HG03135 (cell line): ENCODE measurements at regions not wholly inside any gene's neighbourhood (a gene's known extent, or its start where the extent isn't known, plus 50 kb on each side); places are given as distances from the start of the nearest gene placed in this dataset.

Experiments
- ATAC-seq: cut with Tn5 transposase; IDR thresholded peaks from one replicate; pipeline ENCODE4 v1.9.1; 2021; ENCODE audit warnings: mild to moderate bottlenecking, moderate library complexity; ENCODE audit not compliant: unreplicated experiment

GRCh38 chr2:120599656-120600055 lies 136.0 kb upstream of the GLI2 start:
- no peak for ATAC-seq

DNA sequence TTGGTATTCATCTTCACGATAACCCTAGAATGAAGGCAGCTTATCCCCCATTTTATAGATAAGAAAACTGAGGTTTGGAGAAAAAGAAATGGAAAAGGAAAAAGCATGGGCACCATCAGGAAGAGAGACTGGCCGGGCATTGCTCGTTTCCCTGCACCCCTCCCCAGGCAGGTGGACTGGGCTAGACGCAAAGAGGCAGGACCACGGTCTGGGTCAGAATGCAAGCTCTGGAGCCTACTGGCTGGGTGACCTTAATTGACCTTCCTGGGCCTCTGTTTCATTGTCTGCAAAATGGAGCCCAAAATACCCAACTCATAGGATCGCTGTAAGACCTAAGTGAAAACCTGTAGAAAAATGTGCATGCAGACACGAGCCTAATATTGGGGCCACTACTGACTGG lies 135.3 kb upstream of the GLI2 start:
- no peak for ATAC-seq

DNA sequence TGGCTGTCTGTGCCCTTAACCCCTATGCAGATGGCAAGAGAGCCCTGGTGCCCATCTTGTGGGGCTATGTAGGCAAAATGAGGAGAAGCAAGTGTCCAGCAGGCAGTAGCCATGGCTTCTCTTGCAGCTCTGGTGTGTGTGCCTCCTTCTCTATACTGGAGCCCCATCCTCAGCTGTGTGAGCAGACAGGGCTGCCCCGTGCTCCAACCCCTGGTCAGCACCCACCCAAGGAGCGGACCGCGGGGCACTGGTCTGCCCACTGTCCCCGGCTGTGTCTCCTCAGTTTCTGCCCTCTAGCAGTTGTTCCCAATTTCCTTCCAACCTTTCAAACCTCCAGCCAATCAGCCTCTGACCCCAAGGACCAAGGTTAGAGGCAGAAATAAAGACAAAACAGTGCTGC lies 134.9 kb upstream of the GLI2 start:
- ATAC-seq = no peak

DNA sequence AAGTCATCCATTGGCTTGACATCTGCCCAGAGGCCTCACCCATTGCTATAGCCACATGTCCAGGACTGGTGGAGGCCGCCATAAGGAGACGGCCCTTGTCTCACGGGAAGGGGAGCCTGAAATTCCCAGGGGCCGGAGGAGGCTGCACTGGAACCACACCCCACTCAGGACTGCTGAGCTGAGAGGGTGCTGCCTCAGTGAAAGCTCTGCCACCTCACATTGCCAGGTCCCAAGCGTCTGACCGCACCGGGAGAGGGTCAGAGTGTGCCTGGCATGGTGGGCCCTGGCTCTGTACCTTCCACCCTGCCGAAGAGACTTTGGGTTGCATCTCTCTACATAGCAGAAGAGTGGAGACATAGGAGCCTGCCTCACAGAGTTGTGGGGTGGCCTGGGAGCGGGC lies 134.1 kb upstream of the GLI2 start:
- no peak for ATAC-seq

GRCh38 chr2:120602251-120602650 lies 133.4 kb upstream of the GLI2 start:
- ATAC-seq = no peak

GRCh38 chr2:120604767-120605166 lies 130.9 kb upstream of the GLI2 start:
- ATAC-seq = no peak

- ATAC-seq = no peak
Observed at GRCh38 chr2:120605231-120605935, 130.3 kb upstream of the GLI2 start.

DNA sequence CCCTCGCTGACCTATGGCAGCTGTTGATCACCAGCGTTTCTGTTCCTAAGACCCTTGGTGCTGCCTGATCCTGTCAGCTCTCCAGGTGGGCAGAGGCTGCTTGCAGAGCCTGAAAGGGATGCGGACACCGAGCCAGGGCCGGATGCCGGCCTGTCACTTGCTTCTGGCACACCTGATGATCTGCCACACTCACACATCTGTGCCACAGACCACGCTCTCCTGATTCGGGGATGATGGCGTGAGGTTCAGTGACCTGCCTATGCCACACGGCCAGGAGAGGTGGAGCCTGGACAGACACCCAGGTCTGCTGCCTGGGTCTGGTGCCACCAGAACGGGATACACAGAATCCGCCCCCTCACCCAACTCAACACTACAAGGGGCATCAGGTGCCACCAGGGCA lies 129.4 kb upstream of the GLI2 start:
- ATAC-seq = no peak

DNA sequence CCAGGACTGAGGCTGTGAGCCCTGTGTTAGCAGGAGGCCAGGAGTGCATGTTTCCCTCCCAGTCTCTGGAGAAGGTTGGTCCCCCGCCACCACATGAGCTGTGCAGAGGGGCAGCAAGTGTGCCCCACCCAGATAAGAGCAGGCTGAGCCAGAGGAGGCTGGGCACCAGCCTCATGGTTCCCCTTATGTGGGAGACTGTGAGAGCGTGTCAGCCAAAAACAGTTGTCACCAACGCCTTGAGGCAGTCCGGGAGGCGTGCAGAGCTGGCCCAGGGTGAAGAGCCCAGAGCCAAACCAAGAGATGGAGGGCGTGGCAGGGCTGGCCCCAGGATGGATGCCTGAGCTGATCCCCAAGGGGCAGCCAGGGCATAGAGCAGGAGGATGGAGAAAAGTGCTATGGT lies 128.7 kb upstream of the GLI2 start:
- no peak for ATAC-seq

- ATAC-seq = no peak
Observed at GRCh38 chr2:120607506-120607905, 128.2 kb upstream of the GLI2 start.

- ATAC-seq = no peak
Observed at GRCh38 chr2:120607996-120608395, 127.7 kb upstream of the GLI2 start.

- no peak for ATAC-seq
Observed at GRCh38 chr2:120609826-120610395, 125.8 kb upstream of the GLI2 start.

GRCh38 chr2:120611016-120611415 lies 124.7 kb upstream of the GLI2 start:
- ATAC-seq = no peak

GRCh38 chr2:120611961-120612360 lies 123.7 kb upstream of the GLI2 start:
- no peak for ATAC-seq

- ATAC-seq = no peak
Observed at GRCh38 chr2:120612471-120612870, 123.2 kb upstream of the GLI2 start.

GRCh38 chr2:120612931-120613330 lies 122.7 kb upstream of the GLI2 start:
- no peak for ATAC-seq

GRCh38 chr2:120613742-120614571 lies 121.7 kb upstream of the GLI2 start:
- no peak for ATAC-seq

DNA sequence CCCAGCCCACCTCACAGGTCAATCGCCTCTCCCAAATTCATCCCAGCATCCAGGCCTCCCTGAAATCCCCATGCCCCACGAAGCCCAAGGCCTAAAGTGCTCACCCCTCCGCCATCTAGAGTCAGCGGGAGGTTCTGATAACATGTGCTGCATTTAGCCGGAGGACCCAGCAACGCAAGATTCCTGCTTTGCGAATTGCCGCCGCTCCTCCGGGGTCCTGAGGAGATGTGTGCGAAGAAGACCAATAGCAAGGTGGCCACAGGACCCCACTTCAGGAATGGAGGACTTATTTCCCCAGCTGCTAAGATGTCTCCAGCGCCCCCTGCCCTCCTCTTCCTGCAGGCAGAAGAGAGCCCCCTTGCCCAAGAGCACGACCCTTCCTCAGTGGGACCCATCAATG lies 120.8 kb upstream of the GLI2 start:
- ATAC-seq = no peak

DNA sequence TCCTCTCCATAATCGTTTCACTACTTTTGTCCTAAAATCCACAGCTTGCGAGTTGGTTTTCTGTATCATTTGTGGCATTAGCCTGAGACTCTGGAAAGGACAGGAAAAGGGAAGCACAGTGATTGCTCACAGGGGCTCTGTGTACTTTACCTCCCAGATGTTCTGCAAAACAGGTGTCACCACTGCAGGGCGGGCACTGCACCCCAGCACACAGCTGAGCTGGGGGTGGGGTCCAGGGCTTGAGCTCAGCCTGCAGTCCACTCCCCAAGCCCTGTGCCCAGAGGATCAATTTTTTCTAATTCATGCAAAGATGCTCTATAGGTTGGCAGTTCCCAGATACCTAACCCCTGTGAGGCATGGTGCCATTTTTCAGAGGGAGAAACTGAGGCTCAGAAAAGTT lies 119.4 kb upstream of the GLI2 start:
- ATAC-seq = no peak

DNA sequence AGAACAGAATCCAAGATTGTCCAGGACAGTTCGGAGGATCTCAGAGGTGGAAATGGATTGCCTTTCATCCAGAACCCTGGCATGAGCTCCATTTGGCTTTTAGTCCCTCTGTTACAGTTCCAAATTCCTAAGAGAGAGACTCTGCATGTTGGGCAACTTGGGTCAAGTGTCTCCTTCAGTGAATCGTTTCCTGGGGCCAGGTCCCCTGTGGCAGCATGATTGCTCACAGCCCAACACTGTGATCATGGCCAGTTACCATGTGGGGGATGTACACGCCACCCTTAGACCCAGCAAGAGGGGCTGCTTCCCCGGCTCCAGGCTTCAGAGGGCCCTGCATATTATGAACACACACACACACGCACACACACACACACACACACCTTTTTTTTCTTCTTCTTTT lies 118.6 kb upstream of the GLI2 start:
- no peak for ATAC-seq

DNA sequence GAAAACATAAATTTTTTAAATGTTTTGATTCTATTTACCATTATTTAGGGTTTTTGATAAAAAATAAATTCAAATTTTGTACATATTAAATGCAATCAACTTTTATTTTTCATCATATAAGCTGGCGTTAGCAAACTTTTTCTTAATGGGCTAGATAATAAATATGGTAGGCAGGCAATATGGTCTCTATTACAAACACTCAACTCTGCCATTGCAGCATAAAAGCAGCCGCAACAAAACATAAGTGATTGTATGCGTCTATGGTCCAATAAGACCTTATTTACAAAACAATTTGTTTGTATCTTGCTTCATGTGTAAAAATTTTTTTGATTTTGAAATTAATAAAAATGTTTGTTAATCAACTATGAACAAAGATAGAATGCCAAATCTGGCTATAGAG lies 116.8 kb upstream of the GLI2 start:
- no peak for ATAC-seq

DNA sequence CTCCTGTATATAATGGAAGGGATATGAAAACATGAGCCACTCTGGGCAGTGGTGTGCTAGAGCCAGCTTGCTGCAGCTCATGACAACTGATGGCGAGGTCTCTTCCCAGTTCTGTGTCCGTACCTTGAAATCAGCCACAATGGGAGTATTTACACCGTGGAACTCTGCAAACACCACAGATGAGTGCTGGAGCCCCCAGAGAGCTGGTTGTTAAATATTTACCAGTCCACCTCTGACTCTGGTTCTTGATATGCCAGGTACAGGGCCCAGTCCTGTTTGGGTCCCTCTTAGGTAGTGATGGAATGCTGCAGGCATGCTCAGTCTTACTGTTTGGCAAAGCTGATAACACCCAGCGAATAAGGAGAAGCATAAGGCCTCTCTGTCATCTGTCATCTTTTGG lies 116.1 kb upstream of the GLI2 start:
- no peak for ATAC-seq
